Panc1 (cell line): ENCODE measurements at regions not wholly inside any gene's neighbourhood (a gene's known extent, or its start where the extent isn't known, plus 50 kb on each side); places are given as distances from the start of the nearest gene placed in this dataset.

Experiments used
- CTCF ChIP-seq: fragments of 450-650 bp; IDR thresholded peaks from 2 replicates; pipeline ENCODE4 v1.5.1; 2017; ENCODE audit warnings: mild to moderate bottlenecking
- POLR2AphosphoS5 ChIP-seq: IDR thresholded peaks from 2 replicates; pipeline ENCODE4 v1.6.1; 2012; ENCODE audit warnings: mild to moderate bottlenecking, low read depth, low read length, moderate library complexity
- REST ChIP-seq, 2 experiments: IDR thresholded peaks; 2 replicates each; pipeline ENCODE4 v1.6.1; 2011 to 2012; ENCODE audit warnings: low read depth in 2 of 2, control low read depth in 1 of 2, low read length in 1 of 2, mild to moderate bottlenecking in 1 of 2, moderate library complexity in 1 of 2; ENCODE audit not compliant: insufficient read depth in 1 of 2
- SIN3A ChIP-seq: IDR thresholded peaks from 2 replicates; pipeline ENCODE4 v1.6.1; 2012; ENCODE audit warnings: low read depth, mild to moderate bottlenecking, low read length, moderate library complexity, borderline replicate concordance; ENCODE audit not compliant: insufficient read depth
- TCF7L2 ChIP-seq: IDR thresholded peaks from 2 replicates; pipeline ENCODE4 v1.6.1; 2011; ENCODE audit warnings: mild to moderate bottlenecking, low read depth, low read length, inconsistent platforms

GRCh38 chr6:101212640-101213039, 180.9 kb upstream of the GRIK2 start:
- TF ChIP-seq POLR2AphosphoS5 = no peak
- TF ChIP-seq CTCF = no peak
- TF ChIP-seq REST (IDR thresholded peaks at IDR 0.05; ENCODE audit: insufficient read depth in 1 of 2, low read depth in 2 of 2, low read length in 1 of 2) = no peak
- TF ChIP-seq SIN3A = no peak
- TF ChIP-seq TCF7L2 = no peak
